KBM-7 (cell line): ENCODE measurements at regions not wholly inside any gene's neighbourhood (a gene's known extent, or its start where the extent isn't known, plus 50 kb on each side); places are given as distances from the start of the nearest gene placed in this dataset.

Source experiments
- DNase-seq: peaks from one replicate; pipeline ENCODE4 v3.0.0-alpha.2; 2015
- in situ Hi-C: fragments of 300-500 bp; cut with MboI; formaldehyde crosslinking; loops from 2 replicates; pipeline ENCODE4 v1.14.3; 2020; ENCODE audit warnings: low sequenced_read_pairs, low pct_unique_long_range_greater_than_20kb, mixed read lengths

DNA sequence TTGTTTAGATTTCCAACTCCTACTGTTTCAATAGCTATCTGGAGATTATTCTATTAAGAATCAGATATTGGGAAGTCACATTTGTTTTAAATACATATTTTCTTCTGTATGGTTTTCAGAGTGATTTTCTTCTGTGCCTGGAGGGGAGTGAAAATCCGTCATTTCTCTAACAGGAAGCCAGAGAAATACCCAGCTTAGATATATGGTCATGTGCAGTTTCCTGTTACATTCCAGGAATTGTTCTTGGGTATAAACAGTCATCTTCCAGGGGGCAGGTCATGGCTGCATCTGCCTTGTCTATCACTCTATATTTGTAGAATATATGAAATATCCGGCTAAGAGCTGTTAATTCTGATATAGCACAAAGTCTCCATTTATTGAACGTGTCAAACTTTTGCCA is 77.5 kb upstream of the MIR17HG start:
- peak; percentile 77 for DNase-seq
- in situ Hi-C loops, result no loop called here

DNA sequence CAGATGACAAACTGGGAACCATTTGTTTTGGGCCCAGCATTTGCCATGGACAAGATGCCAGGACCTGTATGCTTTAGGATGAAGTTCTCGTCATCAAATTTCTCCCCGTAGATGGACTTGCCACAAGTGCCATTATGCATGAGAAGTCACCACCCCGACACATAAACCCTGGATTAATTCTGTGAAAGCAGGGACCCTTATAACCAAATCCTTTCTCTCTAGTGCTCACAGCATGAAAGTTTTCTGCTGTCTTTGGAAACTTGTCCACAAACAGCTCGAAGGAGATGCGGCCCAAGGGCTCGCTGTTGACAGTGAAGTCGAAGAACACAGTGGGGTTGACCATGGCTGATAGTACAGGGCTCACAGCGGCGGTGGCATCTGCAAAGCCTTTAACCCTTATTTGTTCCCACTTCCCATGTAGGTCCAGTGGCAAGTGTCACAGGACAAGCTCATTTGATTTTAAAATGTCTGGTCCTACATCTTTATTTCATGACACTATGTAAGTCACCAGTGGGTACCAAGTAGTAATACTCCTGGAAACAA is 75.2 kb upstream of the MIR17HG start:
- DNase-seq, result no peak
- in situ Hi-C loops, result no loop called here

DNA sequence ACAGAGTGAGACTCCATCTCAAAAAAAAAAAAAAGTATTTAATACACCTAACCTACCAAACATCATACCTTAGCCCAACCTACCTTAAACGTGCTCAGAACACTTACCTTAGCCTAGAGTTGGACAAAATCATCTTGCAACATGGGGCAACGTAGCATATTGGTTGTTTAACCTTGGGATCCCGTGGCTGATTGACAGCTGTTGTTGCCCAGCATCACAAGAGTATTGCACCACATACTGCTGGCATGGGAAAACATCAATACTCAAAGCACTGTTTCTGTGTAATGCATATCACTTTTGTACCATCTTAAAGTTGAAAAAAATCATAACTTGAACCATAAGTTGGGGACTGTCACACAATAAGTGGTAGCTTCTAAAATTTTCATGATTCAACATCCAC is 73.8 kb upstream of the MIR17HG start:
- DNase-seq, result no peak
- in situ Hi-C loops, result no loop called here

DNA sequence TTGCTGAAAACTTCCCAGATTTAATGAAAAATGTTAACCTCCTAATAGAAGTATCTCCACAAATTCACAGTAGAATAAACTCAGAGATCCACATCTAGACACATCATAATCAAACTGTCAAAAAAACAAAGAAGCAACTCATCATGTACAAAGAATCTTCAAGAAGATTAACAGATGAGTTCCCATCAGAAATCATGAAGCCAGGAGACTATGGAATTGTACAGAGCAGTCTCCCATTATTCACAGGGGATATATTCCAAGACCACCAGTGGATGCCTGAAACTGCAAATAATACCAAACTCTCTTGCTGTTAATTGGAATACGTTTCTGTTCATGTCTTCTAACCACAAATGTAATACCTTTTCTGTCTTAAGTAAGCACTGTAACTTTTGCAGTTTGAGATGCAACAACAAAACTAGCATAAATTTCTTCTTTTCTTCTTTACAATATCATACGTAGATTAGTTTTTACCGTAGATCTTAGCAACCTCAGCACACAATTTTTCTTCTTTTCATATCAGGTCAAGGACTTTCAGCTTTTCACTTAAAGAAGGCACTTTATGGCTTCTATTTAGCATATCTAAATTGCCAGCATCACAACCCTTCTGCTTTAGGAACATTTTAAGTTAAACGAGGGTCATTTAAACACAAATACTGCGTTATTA is 70.3 kb upstream of the MIR17HG start:
- no peak for DNase-seq
- in situ Hi-C loops, result no loop called here

GRCh38 chr13:91278291-91278690 is 69.2 kb upstream of the MIR17HG start:
- in situ Hi-C loops, result no loop called here
- no peak for DNase-seq

DNA sequence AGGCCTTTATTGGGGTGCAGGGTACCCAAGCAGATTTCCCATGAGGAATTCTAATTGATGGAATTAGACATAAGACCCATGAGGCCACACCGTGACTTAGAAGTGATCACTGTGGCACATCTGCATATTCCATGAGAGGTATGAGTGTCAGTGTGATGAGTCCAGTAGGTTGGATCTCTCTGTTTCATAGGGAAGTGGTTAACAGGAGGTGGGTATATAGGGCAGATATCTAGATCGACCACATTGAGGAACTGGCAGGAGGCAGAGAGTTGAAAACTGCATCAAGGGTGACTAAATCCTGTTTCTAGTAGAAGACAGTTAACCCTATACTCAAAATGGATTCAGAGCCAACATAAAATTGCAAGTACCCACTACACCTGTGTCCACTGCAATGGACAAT is 68.6 kb upstream of the MIR17HG start:
- peak; percentile 92 for DNase-seq
- in situ Hi-C loops, result no loop called here

DNA sequence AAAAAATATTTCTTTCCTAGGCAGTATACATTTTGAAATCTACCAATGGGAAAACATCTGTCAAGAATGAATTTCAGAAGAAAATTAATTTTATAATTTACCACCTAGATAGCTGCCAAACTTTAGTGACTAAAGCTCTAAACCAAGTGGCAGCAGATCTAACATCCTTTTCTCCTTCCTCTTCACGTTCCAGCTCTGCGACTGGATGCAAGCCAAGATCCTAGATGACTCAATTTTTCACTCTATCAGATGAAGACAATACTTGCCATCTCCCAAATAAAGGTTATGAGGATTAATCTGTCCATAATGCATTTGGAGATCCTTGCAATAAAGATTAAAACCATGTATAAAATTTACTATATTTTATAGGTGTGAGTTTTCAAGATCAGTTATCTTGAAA is 66.7 kb upstream of the MIR17HG start:
- in situ Hi-C loops, result no loop called here
- peak; percentile 64 for DNase-seq

DNA sequence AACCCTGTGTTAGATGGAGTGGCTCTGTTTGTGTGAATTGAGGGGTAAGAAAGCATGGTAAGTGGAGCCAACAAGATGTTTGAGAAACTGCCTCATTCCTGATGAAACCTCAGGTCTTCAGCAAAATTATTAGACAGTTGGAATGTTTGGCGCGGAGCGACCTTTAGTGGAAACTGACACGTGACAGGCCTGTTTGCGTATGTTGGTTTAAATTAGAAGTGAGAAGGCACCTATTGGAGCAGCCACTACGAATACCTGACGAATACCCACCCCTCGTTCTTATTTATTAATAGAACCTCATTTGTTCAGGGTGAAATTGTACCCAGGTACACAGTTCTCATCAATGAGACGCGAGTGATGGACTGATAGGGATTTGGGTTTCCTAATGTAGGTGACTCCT is 63.2 kb upstream of the MIR17HG start:
- in situ Hi-C loops, result no loop called here
- no peak for DNase-seq

- no peak for DNase-seq
- in situ Hi-C loops, result no loop called here
Measured at GRCh38 chr13:91286317-91286716, 61.2 kb upstream of the MIR17HG start.

- in situ Hi-C loops, result no loop called here
- DNase-seq, result no peak
Measured at GRCh38 chr13:91291078-91291477, 56.4 kb upstream of the MIR17HG start.

- in situ Hi-C loops, result no loop called here
- DNase-seq, result no peak
Measured at GRCh38 chr13:91292630-91293221, 54.8 kb upstream of the MIR17HG start.

DNA sequence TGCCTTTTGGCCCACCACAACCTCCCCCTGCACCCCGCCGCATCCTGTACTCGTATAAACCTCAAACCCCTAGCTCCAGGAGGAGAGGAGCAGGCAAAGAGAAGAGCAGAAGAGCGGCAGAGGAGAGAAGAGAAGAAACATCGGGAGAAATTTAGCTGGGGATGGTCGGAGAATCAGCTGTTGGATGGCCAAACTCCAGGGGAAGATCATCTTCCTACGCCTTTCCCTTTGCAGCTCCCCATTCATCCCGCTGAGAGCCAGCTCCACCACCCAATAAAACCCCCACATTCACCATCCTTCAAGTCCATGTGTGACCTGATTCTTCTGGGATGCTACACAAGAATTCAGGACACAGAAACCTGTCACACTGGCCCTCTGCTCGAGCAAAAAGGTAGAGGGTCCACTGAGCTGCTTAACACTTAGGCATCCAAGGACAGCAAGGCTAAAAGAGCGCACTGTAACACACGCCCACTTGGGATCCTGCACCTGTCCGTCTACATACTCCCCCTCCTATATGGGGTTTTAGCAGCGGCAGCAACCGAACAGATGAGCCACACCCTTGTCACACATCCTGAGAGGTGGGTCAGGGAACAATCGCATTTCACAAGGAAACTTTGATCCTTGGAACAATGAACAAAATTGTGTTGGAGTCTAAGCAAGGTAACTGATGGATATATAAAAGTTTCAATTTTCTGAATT is 51.6 kb upstream of the MIR17HG start:
- in situ Hi-C loops, result no loop called here
- no peak for DNase-seq

- in situ Hi-C loops, result no loop called here
- DNase-seq, result no peak
Measured at GRCh38 chr13:91297503-91297902, 50.0 kb upstream of the MIR17HG start.
